H1 (cell line): ENCODE measurements at regions not wholly inside any gene's neighbourhood (a gene's known extent, or its start where the extent isn't known, plus 50 kb on each side); places are given as distances from the start of the nearest gene placed in this dataset.

Source experiments
- CTCF ChIA-PET: fragments of 300-600 bp; sonication (Branson Sonifier 250); formaldehyde crosslinking; loops from one replicate; lab custom pipeline; 2021; ENCODE audit not compliant: partially characterized antibody; lab: Charles Lee
- POLR2A ChIA-PET: fragments of 300-600 bp; sonication (Branson Sonifier 250); formaldehyde crosslinking; loops from one replicate; lab custom pipeline; 2021; ENCODE audit warnings: inconsistent platforms; ENCODE audit not compliant: partially characterized antibody; lab: Charles Lee
- DNase-seq, 2 experiments: peaks; one replicate each; pipeline versions ENCODE4 v3.0.0 to v3.0.0-alpha.2; 2010 to 2022; ENCODE audit warnings: low spot score in 2 of 2, low read depth in 1 of 2, mixed read lengths in 1 of 2
- FAIRE-seq: peaks from 2 replicates; lab custom pipeline; 2011; peaks lifted over from hg19 to GRCh38; lab: Jason Lieb, UNC
- H2AFZ ChIP-seq: 2 replicates; pipeline ENCODE4 v1.8.1; 2012; ENCODE audit warnings: low read length, inconsistent platforms
- H2AK5ac ChIP-seq: 2 replicates; pipeline ENCODE4 v1.6.1; 2013; ENCODE audit warnings: low read depth, low read length
- H2BK120ac ChIP-seq: replicated peaks from 2 replicates; pipeline ENCODE3; 2013; ENCODE audit warnings: low read depth, low read length, inconsistent platforms
- H2BK12ac ChIP-seq: 2 replicates; pipeline ENCODE4 v1.6.1; 2013; ENCODE audit warnings: low read depth, low read length
- H2BK15ac ChIP-seq: 2 replicates; pipeline ENCODE4 v1.6.1; 2013; ENCODE audit warnings: low read length
- H2BK20ac ChIP-seq: 2 replicates; pipeline ENCODE4 v1.6.1; 2013; ENCODE audit warnings: low read length
- H2BK5ac ChIP-seq: 2 replicates; pipeline ENCODE4 v1.6.1; 2013; ENCODE audit warnings: low read depth, low read length
- H3K14ac ChIP-seq: 2 replicates; pipeline ENCODE4 v1.6.1; 2013; ENCODE audit warnings: inconsistent platforms; ENCODE audit not compliant: insufficient read length
- H3K18ac ChIP-seq: 2 replicates; pipeline ENCODE4 v1.6.1; 2013; ENCODE audit warnings: low read length; ENCODE audit errors: extremely low read depth
- H3K23ac ChIP-seq: 2 replicates; pipeline ENCODE4 v1.6.1; 2013; ENCODE audit warnings: inconsistent platforms; ENCODE audit not compliant: insufficient read length
- H3K23me2 ChIP-seq: 2 replicates; pipeline ENCODE4 v1.6.1; 2013; ENCODE audit warnings: low read depth, low read length
- H3K27ac ChIP-seq: 2 replicates; pipeline ENCODE4 v1.6.1; 2011; ENCODE audit warnings: low read depth, low read length, inconsistent platforms
- H3K27me3 ChIP-seq, 4 experiments: replicated peaks in 1 of 4; 1 replicate in 1 of 4; 2 replicates in 3 of 4; pipeline versions ENCODE4 v1.6.1 to v1.8.1; 2011 to 2013; ENCODE audit warnings: low read length in 3 of 4, mild to moderate bottlenecking in 3 of 4, inconsistent platforms in 2 of 4, mixed read lengths in 2 of 4, moderate library complexity in 1 of 4; ENCODE audit not compliant: control insufficient read depth in 3 of 4, insufficient read depth in 3 of 4; ENCODE audit errors: extremely low read depth in 1 of 4
- H3K36me3 ChIP-seq, 4 experiments: 2 replicates each; pipeline versions ENCODE4 v1.6.1 to v1.8.1; 2011 to 2013; ENCODE audit warnings: mild to moderate bottlenecking in 4 of 4, low read length in 3 of 4, moderate library complexity in 2 of 4, control low read depth in 1 of 4, inconsistent platforms in 1 of 4; ENCODE audit not compliant: insufficient read depth in 4 of 4, control insufficient read depth in 2 of 4
- H3K4ac ChIP-seq: replicated peaks from 2 replicates; pipeline ENCODE3; 2013; ENCODE audit warnings: low read length, low read depth, mixed read lengths, inconsistent platforms; ENCODE audit not compliant: insufficient read length
- H3K4me1 ChIP-seq, 4 experiments: replicated peaks in 1 of 4; 1 replicate in 1 of 4; 2 replicates in 3 of 4; pipeline versions ENCODE4 v1.6.1 to v1.8.1; 2011 to 2013; ENCODE audit warnings: low read length in 3 of 4, inconsistent platforms in 2 of 4, mixed read lengths in 1 of 4; ENCODE audit not compliant: insufficient read depth in 4 of 4, control insufficient read depth in 3 of 4
- H3K4me2 ChIP-seq, 2 experiments: 2 replicates each; pipeline versions ENCODE4 v1.6.1 to v1.8.1; 2011 to 2013; ENCODE audit warnings: low read depth in 2 of 2, low read length in 2 of 2, control low read depth in 1 of 2, inconsistent platforms in 1 of 2, mild to moderate bottlenecking in 1 of 2; ENCODE audit not compliant: insufficient read depth in 1 of 2
- H3K4me3 ChIP-seq, 4 experiments: fragments of 200-600, 300-600 bp in 1 of 4; sonication (generic), shearing (Covaris generic), sonication (Bioruptor Twin) in 1 of 4; 2 replicates each; pipeline versions ENCODE4 v1.5.1 to v1.8.1; 2011 to 2016; ENCODE audit warnings: low read length in 4 of 4, low read depth in 3 of 4, control low read depth in 2 of 4, inconsistent platforms in 2 of 4, mild to moderate bottlenecking in 2 of 4, mixed read lengths in 1 of 4, moderate library complexity in 1 of 4; ENCODE audit not compliant: insufficient read depth in 2 of 4; ENCODE audit errors: extremely low read depth in 1 of 4
- H3K56ac ChIP-seq: replicated peaks from 2 replicates; pipeline ENCODE3; 2013; ENCODE audit warnings: low read depth, mild to moderate bottlenecking, mixed read lengths, low read length, inconsistent platforms; ENCODE audit not compliant: insufficient read length
- H3K79me1 ChIP-seq: 2 replicates; pipeline ENCODE4 v1.6.1; 2013; ENCODE audit warnings: low read depth, low read length, control low read depth
- H3K79me2 ChIP-seq, 2 experiments: 2 replicates each; pipeline versions ENCODE4 v1.6.1 to v1.8.1; 2012 to 2013; ENCODE audit warnings: low read length in 2 of 2, mild to moderate bottlenecking in 2 of 2, inconsistent platforms in 1 of 2; ENCODE audit not compliant: insufficient read depth in 2 of 2, control insufficient read depth in 1 of 2
- H3K9ac ChIP-seq, 4 experiments: replicated peaks in 1 of 4; 1 replicate in 1 of 4; 2 replicates in 3 of 4; pipeline versions ENCODE4 v1.6.1 to v1.8.1; 2011 to 2013; ENCODE audit warnings: low read depth in 3 of 4, low read length in 3 of 4, control low read depth in 2 of 4, mild to moderate bottlenecking in 2 of 4, moderate library complexity in 2 of 4, inconsistent platforms in 1 of 4; ENCODE audit errors: extremely low read depth in 1 of 4
- H3K9me3 ChIP-seq, 2 experiments: 2 replicates each; pipeline versions ENCODE4 v1.6.1 to v1.8.1; 2012 to 2013; ENCODE audit warnings: mild to moderate bottlenecking in 2 of 2, moderate library complexity in 2 of 2, control low read depth in 1 of 2, inconsistent platforms in 1 of 2, low read depth in 1 of 2, low read length in 1 of 2, mixed read lengths in 1 of 2; ENCODE audit not compliant: insufficient read depth in 2 of 2
- H4K20me1 ChIP-seq, 2 experiments: replicated peaks in 1 of 2; 2 replicates each; pipeline versions ENCODE3 to v1.8.1; 2011 to 2013; ENCODE audit warnings: inconsistent platforms in 2 of 2, low read length in 2 of 2, mild to moderate bottlenecking in 1 of 2; ENCODE audit not compliant: insufficient read depth in 2 of 2, control insufficient read depth in 1 of 2
- H4K5ac ChIP-seq: 2 replicates; pipeline ENCODE4 v1.6.1; 2013; ENCODE audit warnings: low read length, low read depth, mixed read lengths, inconsistent platforms; ENCODE audit not compliant: insufficient read length
- H4K8ac ChIP-seq: 2 replicates; pipeline ENCODE4 v1.8.0; 2013; ENCODE audit warnings: mild to moderate bottlenecking, moderate library complexity, low read length, inconsistent platforms; ENCODE audit not compliant: insufficient read depth; ENCODE audit errors: extremely low read depth
- H4K91ac ChIP-seq: replicated peaks from 2 replicates; pipeline ENCODE3; 2013; ENCODE audit warnings: low read length, mixed read lengths, inconsistent platforms; ENCODE audit not compliant: insufficient read length
- MAFK ChIP-seq: IDR thresholded peaks from 2 replicates; pipeline ENCODE4 v1.6.1; 2012; ENCODE audit warnings: low read depth, mild to moderate bottlenecking, improper control_type of control experiment, low read length
- SP4 ChIP-seq: IDR thresholded peaks from 2 replicates; pipeline ENCODE4 v1.6.1; 2012; ENCODE audit warnings: low read length, inconsistent platforms
- WGBS, 2 experiments: shearing (Covaris generic) in 1 of 2; methylation state at CpG; one replicate each; pipeline versions ENCODE4 v1.1.6 to v1.1.7; 2013 to 2015; ENCODE audit warnings: low lambda C conversion rate in 2 of 2, mixed read lengths in 2 of 2, inconsistent platforms in 1 of 2, low coverage in 1 of 2, missing lambda C conversion rate in 1 of 2; ENCODE audit not compliant: insufficient replicate concordance in 2 of 2, insufficient coverage in 1 of 2, insufficient read length in 1 of 2; ENCODE audit errors: extremely low coverage in 1 of 2, missing lambda C conversion rate in 1 of 2; 5-methylcytosine and 5-hydroxymethylcytosine counted together

DNA sequence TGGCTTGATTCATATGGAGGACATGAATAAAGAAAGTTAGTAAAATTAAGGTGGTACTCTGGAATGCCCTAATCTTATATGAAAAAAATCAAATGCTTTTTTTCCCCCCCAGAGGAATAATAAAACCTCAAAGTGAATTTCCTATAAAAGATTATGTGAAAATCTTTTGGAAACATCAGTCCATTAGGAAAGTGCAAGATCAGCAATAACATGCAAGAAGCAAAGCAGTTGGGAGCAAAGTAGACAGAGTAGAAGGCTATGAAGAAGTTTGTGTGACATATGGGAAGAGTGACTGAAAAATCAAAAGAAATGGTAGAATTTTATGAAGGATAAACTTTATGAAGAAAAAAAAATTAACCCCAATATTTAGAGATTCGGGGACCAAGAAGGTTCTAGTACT is 998.0 kb upstream of the EPHA7 start:
- Histone ChIP-seq H4K8ac (no peak overlapping the region), H3K9me3 (no peaks in the 10 kb centered on the region), H3K9ac (no peak overlapping the region), H3K4me2 (no peak overlapping the region), H3K4ac (no peak overlapping the region), H3K18ac (no peak overlapping the region), H3K79me2 (no peaks in the 10 kb centered on the region), H3K14ac (no peak overlapping the region), H3K23me2 (no peaks in the 10 kb centered on the region), H2BK15ac (no peak overlapping the region), H2AFZ (no peak overlapping the region), H2BK20ac (no peak overlapping the region), H2BK12ac (no peak overlapping the region), H3K4me3 (no peak overlapping the region), H3K27ac (no peak overlapping the region), H2AK5ac (no peak overlapping the region), H4K5ac (no peak overlapping the region), H2BK5ac (no peak overlapping the region), H4K20me1 (no peaks in the 10 kb centered on the region), H3K27me3 (no peaks in the 10 kb centered on the region), H3K23ac (no peak overlapping the region), H4K91ac (no peak overlapping the region), H2BK120ac (no peak overlapping the region), H3K56ac (no peak overlapping the region), H3K36me3 (no peaks in the 10 kb centered on the region), H3K4me1 (no peaks in the 10 kb centered on the region), H3K79me1 (no peaks in the 10 kb centered on the region)
- DNase-seq, result no peak
- no peak for TF ChIP-seq SP4
- TF ChIP-seq MAFK, result peak; percentile 87
- ChIA-PET CTCF (no interaction called here), POLR2A (no interaction called here)
- no peak for FAIRE-seq
- 94% methylated on average over 1 of the region's 1 CpG; no CpG with 5 or more reads in 1 of the 2 experiments for WGBS, 2 experiments
